DOHH2 (cell line): ENCODE measurements at regions not wholly inside any gene's neighbourhood (a gene's known extent, or its start where the extent isn't known, plus 50 kb on each side); places are given as distances from the start of the nearest gene placed in this dataset.

Experiments
- CTCF ChIP-seq: fragments of 200-600 bp; sonication (generic); IDR thresholded peaks from one replicate; pipeline ENCODE4 v1.5.1; 2014; ENCODE audit warnings: antibody characterized with exemption, mild to moderate bottlenecking, low read depth, low read length; ENCODE audit not compliant: poor library complexity, severe bottlenecking
- EZH2phosphoT487 ChIP-seq: fragments of 200-600 bp; sonication (generic); IDR thresholded peaks from 2 replicates; pipeline ENCODE4 v1.6.1; 2017; ENCODE audit warnings: borderline replicate concordance, mild to moderate bottlenecking, antibody characterized with exemption, low read length, moderate library complexity, mixed read lengths

GRCh38 chr11:25247336-25247735 is 750.5 kb downstream of the LUZP2 start:
- TF ChIP-seq CTCF, result no peak
- no peak for TF ChIP-seq EZH2phosphoT487
